Left lung (tissue), 4 donors: ENCODE measurements at regions not wholly inside any gene's neighbourhood (a gene's known extent, or its start where the extent isn't known, plus 50 kb on each side); places are given as distances from the start of the nearest gene placed in this dataset.
"Not testable (repeated sequence)": the region's sequence is repeated elsewhere in the genome, so short reads cannot be mapped to it uniquely, and the experiment has no call there.

ENCODE experiments used
- ATAC-seq: fragments of 200-7000 bp; cut with Tn5 transposase; one replicate; pipeline ENCODE4 v1.9.1; 2020; ENCODE audit warnings: moderate library complexity
- DNase-seq, 4 donors: peaks; one replicate each; pipeline ENCODE4 v3.0.0-alpha.2; 2013 to 2020
- H3K27ac ChIP-seq, 2 donors: fragments of 200-600 bp; sonication (generic) in 1 of 2; one replicate each; pipeline versions ENCODE4 v1.5.0 to v1.8.0; 2020 to 2021
- H3K27me3 ChIP-seq, 2 donors: fragments of 200-600 bp; sonication (generic) in 1 of 2; one replicate each; pipeline versions ENCODE4 v1.5.0 to v1.8.0; 2020 to 2021
- H3K36me3 ChIP-seq, 2 donors: fragments of 200-600 bp; sonication (generic) in 1 of 2; one replicate each; pipeline versions ENCODE4 v1.5.0 to v1.8.0; 2020 to 2021
- H3K4me1 ChIP-seq, 2 donors: fragments of 200-600 bp; one replicate each; pipeline ENCODE4 v1.8.0; 2021
- H3K4me3 ChIP-seq, 2 donors: fragments of 200-600 bp; sonication (generic) in 1 of 2; one replicate each; pipeline versions ENCODE4 v1.5.0 to v1.8.0; 2020 to 2021; ENCODE audit warnings: mild to moderate bottlenecking in 1 of 2
- H3K9me3 ChIP-seq, 2 donors: fragments of 200-600 bp; sonication (generic) in 1 of 2; one replicate each; pipeline versions ENCODE4 v1.5.0 to v1.8.0; 2020 to 2021
- CTCF ChIP-seq, 2 donors: fragments of 200-600 bp; sonication (generic) in 1 of 2; IDR thresholded peaks; one replicate each; pipeline versions ENCODE4 v1.5.0 to v1.8.0; 2021; ENCODE audit warnings: antibody characterized with exemption in 2 of 2
- intact Hi-C, 2 donors: fragments of 100-400 bp; cut with DNase I; formaldehyde crosslinking; loops; one replicate each; pipeline versions ENCODE4 v1.11.2 to v1.14.2; 2022
- donor health status: DM: no; HTN: yes; CAD: no.
- donor health status: DM: no; HTN: no; CAD: no.

DNA sequence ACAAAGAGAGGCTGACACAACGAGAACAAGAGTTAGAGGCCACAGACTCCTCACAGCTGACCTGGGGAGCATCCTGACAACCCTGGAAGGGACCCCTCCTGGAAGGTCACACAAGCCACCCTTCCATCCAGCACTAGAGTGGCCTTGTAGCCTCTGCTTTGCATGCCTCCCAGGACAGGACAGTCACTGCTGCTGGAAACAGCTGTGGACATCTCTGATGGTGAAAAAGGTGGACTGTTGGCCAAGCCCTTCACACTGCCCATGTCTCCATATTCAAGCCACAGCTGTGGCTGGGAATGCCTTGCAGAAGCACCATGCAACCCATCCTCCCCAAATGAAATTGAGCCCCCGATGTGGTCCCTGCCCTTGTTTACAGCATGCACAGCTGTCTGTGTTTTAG lies 102.1 kb upstream of the SRSF6 start:
- H3K27me3 ChIP-seq: no peaks in the 10 kb centered on the region
- H3K4me3 ChIP-seq: no peak overlapping the region
- no peaks in the 10 kb centered on the region for H3K36me3 ChIP-seq
- no peak for TF ChIP-seq CTCF (IDR thresholded peaks at IDR 0.05)
- intact Hi-C loops: no loop called here
- H3K27ac ChIP-seq: no peak overlapping the region
- H3K4me1 ChIP-seq: no peaks in the 10 kb centered on the region
- ATAC-seq (no peak), DNase-seq (no peak)
- no peaks in the 10 kb centered on the region for H3K9me3 ChIP-seq

DNA sequence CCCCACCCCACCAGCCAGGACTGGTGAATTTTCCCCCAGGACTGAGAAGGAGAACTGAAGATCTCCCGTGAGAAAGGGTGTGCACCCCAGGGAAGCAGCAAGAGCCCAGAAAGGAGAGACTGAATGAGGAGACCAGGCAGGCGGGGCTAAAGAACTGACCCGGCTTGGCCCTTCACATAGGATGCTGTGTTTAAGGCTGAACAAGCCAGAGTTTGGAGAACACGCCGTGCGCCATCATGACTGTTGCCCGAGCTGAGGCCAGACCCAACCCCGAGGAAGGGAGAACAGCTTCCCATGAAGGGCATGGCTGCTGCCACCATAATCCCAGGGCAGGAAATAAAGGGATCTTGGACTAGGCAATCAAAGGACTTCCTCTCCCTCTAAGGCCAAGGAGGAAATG lies 104.7 kb upstream of the SRSF6 start:
- H3K4me3 ChIP-seq: no peak overlapping the region
- intact Hi-C loops: no loop called here
- no peaks in the 10 kb centered on the region for H3K36me3 ChIP-seq
- DNase-seq (no peak), ATAC-seq (no peak)
- no peaks in the 10 kb centered on the region for H3K9me3 ChIP-seq
- H3K4me1 ChIP-seq: no peaks in the 10 kb centered on the region
- no peaks in the 10 kb centered on the region for H3K27me3 ChIP-seq
- H3K27ac ChIP-seq: no peak overlapping the region
- no peak for TF ChIP-seq CTCF (IDR thresholded peaks at IDR 0.05)

- H3K27me3 ChIP-seq, H3K9me3 ChIP-seq, H3K4me3 ChIP-seq, H3K36me3 ChIP-seq, H3K27ac ChIP-seq, DNase-seq, H3K4me1 ChIP-seq, ATAC-seq, intact Hi-C loops: not testable (repeated sequence)
Observed at GRCh38 chr20:43350694-43351093, 107.0 kb upstream of the SRSF6 start.

DNA sequence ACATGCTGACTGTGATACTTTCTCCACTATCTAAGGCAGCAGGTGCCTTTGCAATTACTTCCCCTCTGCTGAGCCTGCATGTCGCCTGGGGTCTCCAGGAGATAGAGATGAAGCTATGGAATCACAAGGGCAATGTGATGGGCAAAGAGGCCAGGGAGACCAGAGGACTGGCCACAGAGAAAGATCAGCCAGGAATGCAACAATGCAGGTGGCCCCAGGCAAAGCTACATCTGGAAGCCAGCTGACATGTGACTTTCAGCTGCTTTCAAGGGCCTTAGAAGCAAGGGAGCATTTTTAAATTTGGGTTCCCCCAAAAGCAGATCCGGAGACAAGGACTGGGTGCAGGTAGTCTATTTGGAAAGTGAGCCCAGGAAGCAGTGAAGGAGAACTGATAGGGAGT lies 107.9 kb upstream of the SRSF6 start:
- no peaks in the 10 kb centered on the region for H3K9me3 ChIP-seq
- no peaks in the 10 kb centered on the region for H3K4me1 ChIP-seq
- no peak for TF ChIP-seq CTCF (IDR thresholded peaks at IDR 0.05)
- H3K36me3 ChIP-seq: no peaks in the 10 kb centered on the region
- intact Hi-C loops: no loop called here
- H3K4me3 ChIP-seq: no peak overlapping the region
- DNase-seq (no peak), ATAC-seq (no peak)
- H3K27ac ChIP-seq: no peak overlapping the region
- no peaks in the 10 kb centered on the region for H3K27me3 ChIP-seq

DNA sequence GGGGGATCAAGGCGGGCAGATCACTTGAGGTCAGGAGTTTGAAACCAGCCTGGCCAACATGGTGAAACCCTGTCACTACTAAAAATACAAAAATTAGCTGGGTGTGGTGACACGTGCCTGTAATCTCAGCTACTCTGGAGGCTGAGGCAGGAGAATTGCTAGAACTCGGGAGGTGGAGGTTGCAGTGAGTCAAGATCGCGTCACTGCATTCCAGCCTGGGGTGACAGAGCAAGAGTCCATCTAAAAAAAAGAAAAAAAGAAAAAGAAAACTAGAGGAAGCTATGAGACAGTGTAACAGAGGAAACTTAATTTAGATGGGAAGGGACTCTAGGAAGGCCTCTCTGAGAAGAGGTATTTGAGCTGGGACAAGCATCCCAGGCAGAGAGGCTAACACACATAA lies 109.9 kb upstream of the SRSF6 start:
- H3K9me3 ChIP-seq: peaks cover 0 to 17% of the 10 kb centered on the region in 2 donors
- H3K36me3 ChIP-seq, intact Hi-C loops, H3K4me1 ChIP-seq, H3K4me3 ChIP-seq, DNase-seq, H3K27me3 ChIP-seq, H3K27ac ChIP-seq, ATAC-seq: not testable (repeated sequence)

GRCh38 chr20:43345676-43346075 lies 112.0 kb upstream of the SRSF6 start:
- DNase-seq (no peak), ATAC-seq (no peak)
- no peak overlapping the region for H3K4me3 ChIP-seq
- H3K9me3 ChIP-seq: peaks cover 0 to 18% of the 10 kb centered on the region in 2 donors
- H3K27me3 ChIP-seq: no peaks in the 10 kb centered on the region
- H3K36me3 ChIP-seq: no peaks in the 10 kb centered on the region
- no peak overlapping the region for H3K27ac ChIP-seq
- TF ChIP-seq CTCF (IDR thresholded peaks at IDR 0.05): no peak
- H3K4me1 ChIP-seq: no peaks in the 10 kb centered on the region
- intact Hi-C loops: no loop called here
